ENCODE measurements at regions not wholly inside any gene's neighbourhood (a gene's known extent, or its start where the extent isn't known, plus 50 kb on each side); places are given as distances from the start of the nearest gene placed in this dataset.
"Not testable (repeated sequence)": the region's sequence is repeated elsewhere in the genome, so short reads cannot be mapped to it uniquely, and the experiment has no call there.

DNA sequence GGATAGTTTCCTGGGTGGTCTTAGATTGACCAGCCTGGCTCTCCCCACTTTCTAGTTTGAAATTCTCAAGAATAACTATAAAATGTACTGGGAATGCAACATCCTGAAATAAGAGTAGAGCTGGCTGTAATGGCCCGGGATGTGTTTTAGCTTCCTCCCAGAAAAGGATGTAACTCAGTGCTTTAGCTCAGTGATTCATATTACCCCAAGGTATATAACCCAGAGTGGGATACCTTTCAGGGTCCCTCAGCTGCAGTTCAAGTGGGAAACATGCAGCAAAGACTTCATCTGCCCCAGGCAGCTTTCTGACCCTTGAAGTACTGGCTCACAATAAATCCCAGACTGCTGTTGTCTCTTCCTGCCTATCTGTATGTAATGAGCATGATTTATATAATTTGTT is 666.7 kb upstream of the KCND2 start:
- TF ChIP-seq, protein P1, sequence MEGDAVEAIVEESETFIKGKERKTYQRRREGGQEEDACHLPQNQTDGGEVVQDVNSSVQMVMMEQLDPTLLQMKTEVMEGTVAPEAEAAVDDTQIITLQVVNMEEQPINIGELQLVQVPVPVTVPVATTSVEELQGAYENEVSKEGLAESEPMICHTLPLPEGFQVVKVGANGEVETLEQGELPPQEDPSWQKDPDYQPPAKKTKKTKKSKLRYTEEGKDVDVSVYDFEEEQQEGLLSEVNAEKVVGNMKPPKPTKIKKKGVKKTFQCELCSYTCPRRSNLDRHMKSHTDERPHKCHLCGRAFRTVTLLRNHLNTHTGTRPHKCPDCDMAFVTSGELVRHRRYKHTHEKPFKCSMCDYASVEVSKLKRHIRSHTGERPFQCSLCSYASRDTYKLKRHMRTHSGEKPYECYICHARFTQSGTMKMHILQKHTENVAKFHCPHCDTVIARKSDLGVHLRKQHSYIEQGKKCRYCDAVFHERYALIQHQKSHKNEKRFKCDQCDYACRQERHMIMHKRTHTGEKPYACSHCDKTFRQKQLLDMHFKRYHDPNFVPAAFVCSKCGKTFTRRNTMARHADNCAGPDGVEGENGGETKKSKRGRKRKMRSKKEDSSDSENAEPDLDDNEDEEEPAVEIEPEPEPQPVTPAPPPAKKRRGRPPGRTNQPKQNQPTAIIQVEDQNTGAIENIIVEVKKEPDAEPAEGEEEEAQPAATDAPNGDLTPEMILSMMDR (IDR thresholded peaks at IDR 0.05; ENCODE audit: control insufficient read depth, extremely low read depth, insufficient read depth) = no peak
- DNase-seq (ENCODE audit: low read depth) = no peak
- H3K4me3 ChIP-seq (ENCODE audit: low read depth, low read length) = no peak overlapping the region

DNA sequence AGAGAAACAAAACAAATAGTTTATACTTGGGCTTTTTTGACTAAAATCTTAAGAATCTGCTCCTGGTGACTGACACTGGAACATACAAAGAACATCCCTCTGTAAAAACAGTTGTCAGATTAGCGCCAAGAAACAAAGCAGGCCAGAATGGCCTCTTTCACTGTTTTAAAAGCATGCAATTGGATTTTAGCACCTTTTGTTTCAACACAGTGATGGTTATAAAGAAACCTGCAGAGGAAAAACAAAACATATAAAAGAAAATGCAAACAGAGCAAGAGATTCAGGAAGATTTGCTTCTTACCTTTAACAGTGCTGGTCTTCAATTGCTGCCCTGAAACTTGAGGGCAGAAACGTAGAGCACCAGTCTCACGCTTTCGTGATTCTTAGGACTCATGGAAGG is 652.2 kb upstream of the KCND2 start:
- TF ChIP-seq, protein P1 (IDR thresholded peaks at IDR 0.05; ENCODE audit: control insufficient read depth, extremely low read depth, insufficient read depth) = no peak
- no peak overlapping the region for H3K4me3 ChIP-seq (ENCODE audit: low read depth, low read length)
- DNase-seq (ENCODE audit: low read depth) = no peak

DNA sequence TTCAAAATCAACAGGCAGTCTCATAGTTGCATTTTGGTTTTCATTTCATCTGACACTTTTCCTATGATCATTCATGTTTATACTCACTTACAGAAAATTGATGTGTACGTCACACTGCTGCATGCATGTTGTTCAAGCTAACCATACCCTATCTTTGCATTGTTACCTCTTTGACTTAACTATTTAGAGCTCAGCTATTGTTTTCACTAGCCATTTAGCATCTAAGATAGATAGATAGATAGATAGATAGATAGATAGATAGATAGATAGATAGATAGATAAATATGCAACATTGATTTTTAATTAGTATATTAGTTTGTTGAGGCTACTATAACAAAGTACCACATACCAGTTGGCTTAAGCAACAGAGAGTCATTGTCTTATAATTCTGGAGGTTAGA is 649.5 kb upstream of the KCND2 start:
- no peak for DNase-seq (ENCODE audit: low read depth)
- H3K4me3 ChIP-seq (ENCODE audit: low read depth, low read length) = no peak overlapping the region
- TF ChIP-seq, protein P1 (IDR thresholded peaks at IDR 0.05; ENCODE audit: control insufficient read depth, extremely low read depth, insufficient read depth) = no peak

DNA sequence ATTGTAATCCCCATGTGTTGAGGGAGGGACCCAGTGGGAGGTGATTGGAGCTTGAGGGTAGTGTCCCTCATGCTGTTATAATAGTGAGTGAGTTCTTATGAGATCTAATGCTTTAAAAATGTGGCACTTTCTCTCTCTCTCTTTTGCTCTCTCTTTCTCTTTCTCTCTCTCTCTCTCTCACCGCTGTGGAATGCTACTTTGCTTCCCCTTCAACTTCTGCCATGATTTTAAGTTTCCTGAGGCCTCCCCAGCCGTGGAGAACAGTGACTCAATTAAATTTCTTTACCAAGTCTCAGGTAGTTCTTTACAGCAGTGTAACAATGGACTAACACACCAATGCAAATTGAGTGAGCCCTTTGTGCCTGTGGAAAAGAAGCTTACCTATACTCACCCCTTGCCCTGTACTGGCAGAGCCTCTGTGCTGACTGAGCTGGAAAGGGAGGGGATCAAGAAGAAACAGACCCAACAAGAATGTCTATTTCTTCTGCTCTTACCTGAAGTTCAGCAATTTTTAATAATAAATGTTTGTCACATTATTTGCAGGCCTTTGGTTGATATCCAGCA is 642.5 kb upstream of the KCND2 start:
- TF ChIP-seq, protein P1 (IDR thresholded peaks at IDR 0.05; ENCODE audit: control insufficient read depth, extremely low read depth, insufficient read depth) = no peak
- DNase-seq (ENCODE audit: low read depth) = no peak
- H3K4me3 ChIP-seq (ENCODE audit: low read depth, low read length) = no peak overlapping the region

DNA sequence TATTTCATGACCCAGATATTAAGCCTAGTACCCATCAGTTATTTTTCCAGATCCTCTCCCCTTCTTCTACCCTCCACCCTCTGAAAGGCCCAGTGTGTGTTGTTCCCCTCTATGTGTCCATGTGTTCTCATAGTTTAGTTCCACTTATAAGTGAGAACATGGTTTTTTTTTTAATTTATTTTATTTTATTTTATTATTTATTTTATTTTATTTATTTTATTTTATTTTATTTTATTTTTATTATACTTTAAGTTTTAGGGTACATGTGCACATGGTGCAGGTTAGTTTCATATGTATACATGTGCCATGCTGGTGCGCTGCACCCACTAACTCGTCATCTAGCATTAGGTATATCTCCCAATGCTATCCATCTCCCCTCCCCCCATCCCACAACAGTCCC is 639.2 kb upstream of the KCND2 start:
- not testable (repeated sequence) for DNase-seq (ENCODE audit: low read depth); H3K4me3 ChIP-seq (ENCODE audit: low read depth, low read length)

DNA sequence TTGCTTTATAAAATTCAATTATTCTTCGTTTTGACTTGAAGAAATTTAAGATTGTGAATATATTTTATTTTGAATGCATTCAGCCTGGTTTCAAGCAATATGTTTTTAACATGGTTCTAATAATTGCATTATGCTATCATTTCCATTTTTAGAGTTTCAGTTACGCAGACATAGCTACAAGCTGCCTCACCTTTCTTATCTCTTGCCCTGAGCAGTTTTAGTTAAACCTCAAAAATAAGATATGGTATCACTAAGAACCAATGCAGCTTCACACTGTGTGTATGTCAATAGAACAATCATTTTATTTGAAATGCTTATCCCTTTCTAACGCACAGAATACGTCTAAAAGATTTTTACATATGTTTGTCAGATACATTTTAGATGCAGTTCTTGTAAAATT is 632.6 kb upstream of the KCND2 start:
- TF ChIP-seq, protein P1 (IDR thresholded peaks at IDR 0.05; ENCODE audit: control insufficient read depth, extremely low read depth, insufficient read depth) = no peak
- DNase-seq (ENCODE audit: low read depth) = no peak
- no peak overlapping the region for H3K4me3 ChIP-seq (ENCODE audit: low read depth, low read length)

DNA sequence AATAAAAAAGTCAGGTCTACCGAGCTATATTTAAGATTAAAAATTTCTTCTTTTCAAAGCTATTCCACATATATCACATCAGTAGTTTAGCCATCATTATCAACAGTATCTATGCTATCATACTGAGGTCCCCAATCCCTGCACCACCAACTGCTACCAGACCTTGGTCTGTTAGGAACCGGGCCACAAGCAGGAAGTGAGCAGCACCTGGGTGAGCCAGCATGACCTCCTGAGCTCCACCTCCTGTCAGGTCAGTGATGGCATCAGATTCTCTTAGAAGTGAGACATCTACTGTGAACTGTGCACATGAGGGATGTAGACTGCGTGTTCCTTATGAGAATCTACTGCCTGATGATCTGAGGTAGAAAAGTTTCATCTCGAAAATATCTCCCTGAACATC is 632.1 kb upstream of the KCND2 start:
- no peak for DNase-seq (ENCODE audit: low read depth)

More for the DNA sequence above, 632.1 kb upstream of the KCND2 start:
- H3K4me3 ChIP-seq (ENCODE audit: low read depth, low read length) = no peak overlapping the region
- TF ChIP-seq, protein P1 (IDR thresholded peaks at IDR 0.05; ENCODE audit: control insufficient read depth, extremely low read depth, insufficient read depth) = no peak

Measured in LNCaP clone FGC (cell line).